GM12892 (cell line): ENCODE measurements at regions not wholly inside any gene's neighbourhood (a gene's known extent, or its start where the extent isn't known, plus 50 kb on each side); places are given as distances from the start of the nearest gene placed in this dataset.

Source experiments
- DNase-seq: peaks from one replicate; pipeline ENCODE4 v3.0.0; 2011; ENCODE audit not compliant: insufficient read length
- FAIRE-seq: peaks from 2 replicates; lab custom pipeline; 2011; peaks lifted over from hg19 to GRCh38; lab: Jason Lieb, UNC
- POLR2A ChIP-seq: IDR thresholded peaks from 2 replicates; pipeline ENCODE4 v1.6.1; 2011; ENCODE audit warnings: low read depth, low read length, control low read depth
- POLR2AphosphoS5 ChIP-seq: IDR thresholded peaks from 2 replicates; pipeline ENCODE4 v1.6.1; 2011; ENCODE audit warnings: low read depth, low read length, control low read depth
- TAF1 ChIP-seq: IDR thresholded peaks from 2 replicates; pipeline ENCODE4 v1.6.1; 2011; ENCODE audit warnings: low read depth, mild to moderate bottlenecking, control low read depth, low read length, borderline replicate concordance

GRCh38 chr10:57472823-57473619 lies 794.7 kb downstream of the IPMK start:
- FAIRE-seq, result no peak
- TF ChIP-seq POLR2A (no peak), POLR2AphosphoS5 (no peak), TAF1 (no peak)
- DNase-seq, result no peak

- FAIRE-seq (no peak), DNase-seq (no peak)
- TF ChIP-seq TAF1 (no peak), POLR2AphosphoS5 (no peak), POLR2A (no peak)
Measured at GRCh38 chr10:57468894-57469432, 798.7 kb downstream of the IPMK start.

- no peak for FAIRE-seq
- DNase-seq, result no peak
- no peak for TF ChIP-seq POLR2AphosphoS5
Measured at GRCh38 chr10:57465155-57465554, 802.5 kb downstream of the IPMK start.

GRCh38 chr10:57460540-57460939 lies 807.2 kb downstream of the IPMK start:
- DNase-seq (no peak), FAIRE-seq (no peak)
- no peak for TF ChIP-seq POLR2AphosphoS5
- TF ChIP-seq POLR2A, result no peak
- TF ChIP-seq TAF1, result no peak

GRCh38 chr10:57457972-57458512 lies 809.7 kb downstream of the IPMK start:
- no peak for DNase-seq
- no peak for TF ChIP-seq TAF1
- TF ChIP-seq POLR2A, result no peak
- no peak for TF ChIP-seq POLR2AphosphoS5
- no peak for FAIRE-seq

- TF ChIP-seq POLR2AphosphoS5 (no peak), POLR2A (no peak), TAF1 (no peak)
- FAIRE-seq, result no peak
- DNase-seq, result no peak
Measured at GRCh38 chr10:57430376-57430775, 837.3 kb downstream of the IPMK start.

GRCh38 chr10:57420881-57421280 lies 846.8 kb downstream of the IPMK start:
- no peak for TF ChIP-seq POLR2AphosphoS5
- no peak for TF ChIP-seq TAF1
- no peak for TF ChIP-seq POLR2A
- DNase-seq, result no peak
- no peak for FAIRE-seq

- DNase-seq, result no peak
- FAIRE-seq, result no peak
- no peak for TF ChIP-seq POLR2AphosphoS5
- TF ChIP-seq POLR2A, result no peak
- no peak for TF ChIP-seq TAF1
Measured at GRCh38 chr10:57418476-57418875, 849.2 kb downstream of the IPMK start.

- FAIRE-seq (no peak), DNase-seq (no peak)
- TF ChIP-seq POLR2AphosphoS5 (no peak), TAF1 (no peak), POLR2A (no peak)
Measured at GRCh38 chr10:57395923-57396322, 871.8 kb downstream of the IPMK start.

GRCh38 chr10:57367412-57367811 lies 900.3 kb downstream of the IPMK start:
- no peak for TF ChIP-seq TAF1
- TF ChIP-seq POLR2AphosphoS5, result no peak
- TF ChIP-seq POLR2A, result no peak
- DNase-seq (no peak), FAIRE-seq (no peak)

GRCh38 chr10:57362811-57363210 lies 904.9 kb downstream of the IPMK start:
- TF ChIP-seq TAF1, result no peak
- no peak for TF ChIP-seq POLR2AphosphoS5
- no peak for TF ChIP-seq POLR2A
- FAIRE-seq, result no peak

GRCh38 chr10:57353403-57354003 lies 914.2 kb downstream of the IPMK start:
- DNase-seq (no peak), FAIRE-seq (no peak)
- TF ChIP-seq TAF1 (no peak), POLR2AphosphoS5 (no peak), POLR2A (no peak)

More at GRCh38 chr10:57362811-57363210, 904.9 kb downstream of the IPMK start:
- DNase-seq, result no peak
